ENCODE measurements at regions not wholly inside any gene's neighbourhood (a gene's known extent, or its start where the extent isn't known, plus 50 kb on each side); places are given as distances from the start of the nearest gene placed in this dataset.

GRCh38 chr7:18081617-18082016 is 54.0 kb upstream of the PRPS1L1 start:
- Histone ChIP-seq H3K79me2 (ENCODE audit: control insufficient read depth, insufficient read depth, low read length, poor library complexity) (no peaks in the 10 kb centered on the region), H3K9me3 (ENCODE audit: insufficient read depth, low read depth, low read length) (peaks cover 3% of the 10 kb centered on the region), H3K4me3 (ENCODE audit: low read depth, low read length) (no peak overlapping the region), H3K4ac (ENCODE audit: low read depth, low read length) (no peak overlapping the region), H3K18ac (ENCODE audit: low read length) (no peak overlapping the region), H3K9ac (ENCODE audit: low read length) (no peak overlapping the region), H3K36me3 (ENCODE audit: control insufficient read depth in 1 of 2, insufficient read depth in 2 of 2, low read length in 2 of 2) (no peaks in the 10 kb centered on the region), H3K14ac (ENCODE audit: low read length) (no peak overlapping the region), H2AFZ (ENCODE audit: insufficient read depth, low read length, poor library complexity) (no peak overlapping the region), H2BK5ac (ENCODE audit: low read depth, low read length, poor library complexity) (no peak overlapping the region), H3K4me2 (ENCODE audit: low read length) (no peak overlapping the region), H2BK120ac (ENCODE audit: insufficient read depth, low read length, poor library complexity) (no peak overlapping the region), H3K23ac (ENCODE audit: low read length) (no peak overlapping the region), H2BK12ac (ENCODE audit: low read length) (no peak overlapping the region), H4K91ac (ENCODE audit: low read depth, low read length) (no peak overlapping the region), H3K27me3 (ENCODE audit: insufficient read depth, low read length) (peaks cover 9% of the 10 kb centered on the region), H4K12ac (ENCODE audit: low read depth, low read length) (no peak overlapping the region), H3K4me1 (ENCODE audit: control insufficient read depth in 1 of 2, insufficient read depth in 2 of 2, low read length in 2 of 2) (peaks cover 0 to 2% of the 10 kb centered on the region in 2 experiments), H3K27ac (ENCODE audit: low read depth, low read length) (no peak overlapping the region), H3K79me1 (ENCODE audit: low read length) (no peaks in the 10 kb centered on the region), H4K8ac (ENCODE audit: low read depth, low read length) (no peak overlapping the region), H2AK5ac (ENCODE audit: low read length) (no peak overlapping the region)
- no peak for DNase-seq

- no CpG with 5 or more reads among the region's 2 CpGs for WGBS (ENCODE audit: extremely low coverage, insufficient coverage, insufficient read length)
- Histone ChIP-seq H2AK5ac (ENCODE audit: low read length) (no peak overlapping the region), H2AFZ (ENCODE audit: insufficient read depth, low read length, poor library complexity) (no peak overlapping the region), H3K27me3 (ENCODE audit: insufficient read depth, low read length) (peaks cover 13% of the 10 kb centered on the region), H4K8ac (ENCODE audit: low read depth, low read length) (no peak overlapping the region), H2BK12ac (ENCODE audit: low read length) (no peak overlapping the region), H3K4me3 (ENCODE audit: low read depth, low read length) (no peak overlapping the region), H2BK5ac (ENCODE audit: low read depth, low read length, poor library complexity) (no peak overlapping the region), H3K36me3 (ENCODE audit: control insufficient read depth in 1 of 2, insufficient read depth in 2 of 2, low read length in 2 of 2) (no peaks in the 10 kb centered on the region), H3K9ac (ENCODE audit: low read length) (no peak overlapping the region), H3K4me1 (ENCODE audit: control insufficient read depth in 1 of 2, insufficient read depth in 2 of 2, low read length in 2 of 2) (peaks cover 2 to 4% of the 10 kb centered on the region in 2 experiments), H3K9me3 (ENCODE audit: insufficient read depth, low read depth, low read length) (peaks cover 5% of the 10 kb centered on the region), H3K4ac (ENCODE audit: low read depth, low read length) (no peak overlapping the region), H3K27ac (ENCODE audit: low read depth, low read length) (no peak overlapping the region), H3K14ac (ENCODE audit: low read length) (no peak overlapping the region), H4K91ac (ENCODE audit: low read depth, low read length) (no peak overlapping the region), H3K23ac (ENCODE audit: low read length) (no peak overlapping the region), H3K79me2 (ENCODE audit: control insufficient read depth, insufficient read depth, low read length, poor library complexity) (no peaks in the 10 kb centered on the region), H4K12ac (ENCODE audit: low read depth, low read length) (no peak overlapping the region), H3K18ac (ENCODE audit: low read length) (no peak overlapping the region), H2BK120ac (ENCODE audit: insufficient read depth, low read length, poor library complexity) (no peak overlapping the region), H3K4me2 (ENCODE audit: low read length) (no peak overlapping the region), H3K79me1 (ENCODE audit: low read length) (no peaks in the 10 kb centered on the region)
- DNase-seq, result no peak
Observed at GRCh38 chr7:18082169-18082568, 54.5 kb upstream of the PRPS1L1 start.

- H3K36me3 ChIP-seq (ENCODE audit: control insufficient read depth in 1 of 2, insufficient read depth in 2 of 2, low read length in 2 of 2), result no peaks in the 10 kb centered on the region
- no peaks in the 10 kb centered on the region for H3K79me1 ChIP-seq (ENCODE audit: low read length)
- peak overlapping the region; percentile 93 for H3K4me2 ChIP-seq (ENCODE audit: low read length)
- H2AFZ ChIP-seq (ENCODE audit: insufficient read depth, low read length, poor library complexity), result no peak overlapping the region
- no peak overlapping the region for H3K14ac ChIP-seq (ENCODE audit: low read length)
- peaks cover 5% of the 10 kb centered on the region for H3K9me3 ChIP-seq (ENCODE audit: insufficient read depth, low read depth, low read length)
- H3K18ac ChIP-seq (ENCODE audit: low read length), result no peak overlapping the region
- no peak overlapping the region for H4K12ac ChIP-seq (ENCODE audit: low read depth, low read length)
- no peak overlapping the region for H2AK5ac ChIP-seq (ENCODE audit: low read length)
- H4K91ac ChIP-seq (ENCODE audit: low read depth, low read length), result no peak overlapping the region
- no peak overlapping the region for H2BK12ac ChIP-seq (ENCODE audit: low read length)
- no peak overlapping the region for H3K23ac ChIP-seq (ENCODE audit: low read length)
- H4K8ac ChIP-seq (ENCODE audit: low read depth, low read length), result no peak overlapping the region
- no peak overlapping the region for H3K4ac ChIP-seq (ENCODE audit: low read depth, low read length)
- H3K27me3 ChIP-seq (ENCODE audit: insufficient read depth, low read length), result peaks cover 20% of the 10 kb centered on the region
- no peak overlapping the region for H3K9ac ChIP-seq (ENCODE audit: low read length)
- H3K79me2 ChIP-seq (ENCODE audit: control insufficient read depth, insufficient read depth, low read length, poor library complexity), result no peaks in the 10 kb centered on the region
- no CpG with 5 or more reads among the region's 108 CpGs for WGBS (ENCODE audit: extremely low coverage, insufficient coverage, insufficient read length)
- H2BK5ac ChIP-seq (ENCODE audit: low read depth, low read length, poor library complexity), result no peak overlapping the region
- no peak overlapping the region for H3K27ac ChIP-seq (ENCODE audit: low read depth, low read length)
- peak in 1 of 2 donors; percentile 28 for DNase-seq
- H3K4me1 ChIP-seq (ENCODE audit: control insufficient read depth in 1 of 2, insufficient read depth in 2 of 2, low read length in 2 of 2), result peaks cover 2 to 4% of the 10 kb centered on the region in 2 experiments
- H2BK120ac ChIP-seq (ENCODE audit: insufficient read depth, low read length, poor library complexity), result no peak overlapping the region
- peak overlapping the region; percentile 75 for H3K4me3 ChIP-seq (ENCODE audit: low read depth, low read length)
Observed at GRCh38 chr7:18086165-18087025, 58.7 kb upstream of the PRPS1L1 start.

GRCh38 chr7:18087026-18087686 is 59.5 kb upstream of the PRPS1L1 start:
- no CpG with 5 or more reads among the region's 38 CpGs for WGBS (ENCODE audit: extremely low coverage, insufficient coverage, insufficient read length)
- Histone ChIP-seq H3K4ac (ENCODE audit: low read depth, low read length) (no peak overlapping the region), H3K9me3 (ENCODE audit: insufficient read depth, low read depth, low read length) (peaks cover 7% of the 10 kb centered on the region), H3K79me2 (ENCODE audit: control insufficient read depth, insufficient read depth, low read length, poor library complexity) (no peaks in the 10 kb centered on the region), H2BK12ac (ENCODE audit: low read length) (no peak overlapping the region), H2AFZ (ENCODE audit: insufficient read depth, low read length, poor library complexity) (peak overlapping the region; percentile 1), H3K79me1 (ENCODE audit: low read length) (no peaks in the 10 kb centered on the region), H2AK5ac (ENCODE audit: low read length) (no peak overlapping the region), H4K91ac (ENCODE audit: low read depth, low read length) (no peak overlapping the region), H3K14ac (ENCODE audit: low read length) (no peak overlapping the region), H3K27ac (ENCODE audit: low read depth, low read length) (no peak overlapping the region), H3K4me3 (ENCODE audit: low read depth, low read length) (peak overlapping the region; percentile 63), H3K23ac (ENCODE audit: low read length) (no peak overlapping the region), H3K4me1 (ENCODE audit: control insufficient read depth in 1 of 2, insufficient read depth in 2 of 2, low read length in 2 of 2) (peaks cover 2 to 4% of the 10 kb centered on the region in 2 experiments), H4K12ac (ENCODE audit: low read depth, low read length) (no peak overlapping the region), H4K8ac (ENCODE audit: low read depth, low read length) (no peak overlapping the region), H3K9ac (ENCODE audit: low read length) (no peak overlapping the region), H2BK5ac (ENCODE audit: low read depth, low read length, poor library complexity) (no peak overlapping the region), H3K36me3 (ENCODE audit: control insufficient read depth in 1 of 2, insufficient read depth in 2 of 2, low read length in 2 of 2) (no peaks in the 10 kb centered on the region), H3K4me2 (ENCODE audit: low read length) (peak overlapping the region; percentile 93), H2BK120ac (ENCODE audit: insufficient read depth, low read length, poor library complexity) (no peak overlapping the region), H3K18ac (ENCODE audit: low read length) (no peak overlapping the region), H3K27me3 (ENCODE audit: insufficient read depth, low read length) (peaks cover 20% of the 10 kb centered on the region)
- DNase-seq, result no peak

Measured in trophoblast cell (in vitro differentiated cells and primary cell).